NB4 (cell line): ENCODE measurements at regions not wholly inside any gene's neighbourhood (a gene's known extent, or its start where the extent isn't known, plus 50 kb on each side); places are given as distances from the start of the nearest gene placed in this dataset.

ENCODE experiments used
- CTCF ChIP-seq: IDR thresholded peaks from one replicate; pipeline ENCODE4 v1.5.1; 2012; ENCODE audit warnings: low read depth, low read length
- POLR2A ChIP-seq: IDR thresholded peaks from 2 replicates; pipeline ENCODE4 v1.6.1; 2011; ENCODE audit warnings: mild to moderate bottlenecking; ENCODE audit not compliant: insufficient read length; ENCODE audit errors: extremely low read depth
- TF ChIP-seq, protein P1 (sequence below): IDR thresholded peaks from 2 replicates; pipeline ENCODE4 v1.6.1; 2011; ENCODE audit warnings: low read depth, low read length

GRCh38 chr10:34001087-34001580 is 666.7 kb upstream of the NRP1 start:
- TF ChIP-seq CTCF (no peak), POLR2A (no peak)
- TF ChIP-seq, protein P1, sequence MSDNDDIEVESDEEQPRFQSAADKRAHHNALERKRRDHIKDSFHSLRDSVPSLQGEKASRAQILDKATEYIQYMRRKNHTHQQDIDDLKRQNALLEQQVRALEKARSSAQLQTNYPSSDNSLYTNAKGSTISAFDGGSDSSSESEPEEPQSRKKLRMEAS = no peak
